ENCODE measurements at regions not wholly inside any gene's neighbourhood (a gene's known extent, or its start where the extent isn't known, plus 50 kb on each side); places are given as distances from the start of the nearest gene placed in this dataset.

- TF ChIP-seq USF1 (IDR thresholded peaks at IDR 0.05; ENCODE audit: borderline replicate concordance, low read depth) = no peak
- TF ChIP-seq RFX5 (IDR thresholded peaks at IDR 0.05; ENCODE audit: low read length) = no peak
- no peak for TF ChIP-seq MAX (IDR thresholded peaks at IDR 0.05; ENCODE audit: low read depth)
- no peak for TF ChIP-seq PBX3 (IDR thresholded peaks at IDR 0.05)
- no peak for TF ChIP-seq EP300 (IDR thresholded peaks at IDR 0.05; ENCODE audit: borderline replicate concordance in 1 of 2, low read depth in 1 of 2, low read length in 1 of 2)
- TF ChIP-seq SMC3 (IDR thresholded peaks at IDR 0.05; ENCODE audit: low read depth, low read length) = peak; percentile 51
- no peak for TF ChIP-seq JUND (IDR thresholded peaks at IDR 0.05)
- TF ChIP-seq CTCF (IDR thresholded peaks at IDR 0.05) = peak; percentile 57
Observed at GRCh38 chr12:132413931-132414588, 75.9 kb upstream of the FBRSL1 start (continued).

GRCh38 chr12:132411457-132411856 lies 78.5 kb upstream of the FBRSL1 start:
- no peaks in the 10 kb centered on the region for H3K9me2 ChIP-seq
- DNase-seq = no peak
- no peaks in the 10 kb centered on the region for H3F3A ChIP-seq (replicated peaks; ENCODE audit: insufficient read depth)
- no peaks in the 10 kb centered on the region for H3K9me3 ChIP-seq
- H3K27me3 ChIP-seq (ENCODE audit: insufficient read depth) = peaks cover 37% of the 10 kb centered on the region
- H3K79me2 ChIP-seq (ENCODE audit: insufficient read depth) = no peaks in the 10 kb centered on the region
- no peak overlapping the region for H3K9ac ChIP-seq
- H3K4me1 ChIP-seq (ENCODE audit: control insufficient read depth in 1 of 2, insufficient read depth in 2 of 2, low read depth in 1 of 2, low read length in 1 of 2) = peaks cover 0 to 9% of the 10 kb centered on the region in 2 experiments; a peak in 1 of 4 replicates
- no peak overlapping the region for H3K4me3 ChIP-seq (ENCODE audit: low read depth in 2 of 2, low read length in 1 of 2)
- no peak overlapping the region for H3K4me2 ChIP-seq
- CTCF ChIA-PET = no interaction called here
- no peak overlapping the region for H3K27ac ChIP-seq (ENCODE audit: low read depth in 2 of 2, low read length in 1 of 2)
- no peak overlapping the region for H2AFZ ChIP-seq (ENCODE audit: low read depth)
- no peaks in the 10 kb centered on the region for H4K20me1 ChIP-seq (ENCODE audit: insufficient read depth)
- WGBS (ENCODE audit: low lambda C conversion rate) = 62% methylated on average over 7 of the region's 7 CpGs
- POLR2A ChIA-PET = no interaction called here
- no peak for TF ChIP-seq RFX5 (IDR thresholded peaks at IDR 0.05; ENCODE audit: low read length)
- TF ChIP-seq ELF1 (IDR thresholded peaks at IDR 0.05) = no peak
- no peak for TF ChIP-seq RCOR1 (IDR thresholded peaks at IDR 0.05; ENCODE audit: low read length)
- no peak for TF ChIP-seq EZH2phosphoT487 (IDR thresholded peaks at IDR 0.05; ENCODE audit: borderline replicate concordance, low read depth)
- no peak for TF ChIP-seq MEF2A (IDR thresholded peaks at IDR 0.05; ENCODE audit: borderline replicate concordance, low read depth)
- TF ChIP-seq IRF3 (IDR thresholded peaks at IDR 0.05; ENCODE audit: low read depth, low read length) = no peak
- no peak for TF ChIP-seq PBX3 (IDR thresholded peaks at IDR 0.05)
- TF ChIP-seq JUND (IDR thresholded peaks at IDR 0.05) = no peak
- no peak for TF ChIP-seq RXRA (IDR thresholded peaks at IDR 0.05; ENCODE audit: borderline replicate concordance, low read depth)
- TF ChIP-seq MXI1 (IDR thresholded peaks at IDR 0.05; ENCODE audit: low read depth, low read length) = no peak
- no peak for TF ChIP-seq REST (IDR thresholded peaks at IDR 0.05; ENCODE audit: low read depth, low read length)
- no peak for TF ChIP-seq GATA2 (CRISPR knock-in tag; IDR thresholded peaks at IDR 0.05)
- TF ChIP-seq EP300 (IDR thresholded peaks at IDR 0.05; ENCODE audit: borderline replicate concordance in 1 of 2, low read depth in 1 of 2, low read length in 1 of 2) = no peak
- TF ChIP-seq USF1 (IDR thresholded peaks at IDR 0.05; ENCODE audit: borderline replicate concordance, low read depth) = no peak
- H3K36me3 ChIP-seq (replicated peaks in 1 of 2; ENCODE audit: control insufficient read depth in 1 of 2, insufficient read depth in 2 of 2, low read length in 1 of 2) = no peaks in the 10 kb centered on the region
